A204.1 (cell line): ENCODE measurements at regions not wholly inside any gene's neighbourhood (a gene's known extent, or its start where the extent isn't known, plus 50 kb on each side); places are given as distances from the start of the nearest gene placed in this dataset.
"Not testable (repeated sequence)": the region's sequence is repeated elsewhere in the genome, so short reads cannot be mapped to it uniquely, and the experiment has no call there.

ENCODE experiments used
- FAIRE-seq: peaks from 2 replicates; lab custom pipeline; 2012; peaks lifted over from hg19 to GRCh38; lab: Jason Lieb, UNC

DNA sequence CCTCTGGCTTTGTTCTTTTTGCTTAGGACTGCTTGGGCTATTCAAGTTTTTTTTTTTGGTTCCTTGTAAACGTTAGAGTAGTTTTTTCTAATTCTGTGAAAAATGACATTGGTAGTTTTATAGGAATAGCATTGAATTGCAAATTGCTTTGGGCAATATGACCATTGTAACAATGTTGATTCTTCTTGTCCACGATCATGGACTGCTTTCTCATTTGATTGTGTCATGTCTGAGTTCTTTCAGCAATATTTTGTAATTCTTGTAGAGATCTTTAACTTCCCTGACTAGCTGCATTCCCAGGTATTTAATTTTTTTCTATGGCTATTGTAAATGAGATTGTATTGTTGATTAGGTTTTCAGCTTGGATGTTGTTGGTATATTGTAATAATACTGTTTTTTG, 286.2 kb upstream of the C1QTNF3 start:
- not testable (repeated sequence) for FAIRE-seq

DNA sequence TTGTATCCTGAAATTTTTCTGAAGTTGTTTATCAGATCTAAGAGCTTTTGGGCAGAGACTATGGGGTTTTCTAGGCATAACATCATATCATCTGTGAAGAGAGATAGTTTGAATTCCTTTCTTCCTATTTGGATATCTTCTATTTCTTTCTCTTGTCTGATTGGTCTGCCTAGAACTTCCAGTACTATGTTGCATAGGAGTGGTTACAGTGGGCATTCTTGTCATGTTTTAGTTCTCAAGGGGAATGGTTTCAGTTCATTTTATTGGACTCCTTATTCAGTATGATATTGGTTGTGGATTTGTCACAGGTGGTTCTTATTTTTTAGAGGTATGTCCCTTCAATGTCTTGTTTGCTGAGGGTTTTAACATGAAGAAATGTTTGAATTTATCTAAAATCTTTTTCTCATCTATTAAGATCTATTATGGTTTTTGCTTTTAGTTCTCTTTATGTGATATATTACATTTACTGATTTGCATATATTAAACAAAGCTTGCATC, 286.6 kb upstream of the C1QTNF3 start:
- not testable (repeated sequence) for FAIRE-seq

DNA sequence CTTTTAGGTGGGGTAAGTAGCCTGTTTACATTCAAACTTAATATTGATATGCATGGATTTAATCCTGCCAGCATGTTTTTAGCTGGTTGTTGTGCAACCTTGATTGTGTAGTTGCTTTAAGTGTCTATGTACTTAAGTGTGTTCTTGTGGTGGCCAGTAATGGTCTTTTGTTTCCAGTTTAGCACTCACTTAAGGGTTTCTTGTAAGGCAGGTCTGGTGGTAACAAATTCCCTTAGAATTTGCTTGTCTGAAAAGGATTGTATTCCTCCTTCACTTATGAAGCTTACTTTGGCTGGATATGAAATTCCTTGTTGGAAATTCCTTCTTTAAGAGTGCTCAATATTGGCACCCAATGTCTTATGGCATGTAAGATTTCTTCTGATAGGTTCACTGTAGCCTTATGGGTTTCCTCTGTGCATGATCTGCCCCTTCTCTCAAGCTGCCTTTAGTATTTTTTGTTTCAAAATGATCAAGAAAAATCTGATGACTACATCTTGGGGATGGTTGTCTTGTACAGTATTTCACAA, 289.0 kb upstream of the C1QTNF3 start:
- FAIRE-seq, result not testable (repeated sequence)

DNA sequence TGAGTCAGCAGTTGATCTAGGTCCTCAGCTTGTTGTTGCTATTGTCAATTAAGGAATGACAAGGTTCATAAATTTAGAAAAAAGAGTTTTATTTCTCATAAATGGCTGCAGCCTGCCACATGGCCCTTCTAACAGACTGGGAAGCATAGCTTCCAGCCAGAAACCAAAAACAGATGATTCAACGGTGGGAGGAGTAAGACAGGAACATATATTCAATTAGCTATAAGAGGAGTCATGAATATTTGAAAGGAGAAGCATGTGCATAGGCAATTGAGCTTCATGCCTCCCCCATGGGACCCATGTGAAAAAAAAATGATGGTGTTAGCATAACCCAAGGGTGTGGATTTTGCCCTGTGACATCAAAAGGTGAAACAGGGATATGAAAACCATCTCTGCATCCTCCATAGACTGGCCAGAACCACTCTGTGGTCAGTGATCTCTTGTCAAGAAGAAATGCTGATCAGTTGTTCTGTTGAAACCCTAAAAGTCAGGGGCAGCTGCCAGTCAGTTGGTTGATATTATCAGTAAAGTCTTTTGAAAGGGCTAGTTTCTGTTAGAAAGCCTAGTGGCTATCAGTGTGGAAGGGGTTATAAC, 296.5 kb upstream of the C1QTNF3 start:
- FAIRE-seq, result not testable (repeated sequence)

DNA sequence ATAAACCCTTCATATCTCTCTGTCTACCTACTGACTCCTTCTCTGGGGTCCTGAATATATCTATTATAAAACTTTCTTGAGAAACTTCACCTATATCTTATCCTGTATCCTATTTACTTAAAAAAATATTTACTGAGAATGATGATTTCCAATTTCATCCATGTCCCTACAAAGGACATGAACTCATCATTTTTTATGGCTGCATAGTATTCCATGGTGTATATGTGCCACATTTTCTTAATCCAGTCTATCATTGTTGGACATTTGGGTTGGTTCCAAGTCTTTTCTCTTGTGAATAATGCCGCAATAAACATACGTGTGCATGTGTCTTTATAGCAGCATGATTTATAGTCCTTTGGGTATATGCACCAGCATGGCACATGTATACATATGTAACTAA, 301.7 kb upstream of the RAI14 start:
- FAIRE-seq, result not testable (repeated sequence)

DNA sequence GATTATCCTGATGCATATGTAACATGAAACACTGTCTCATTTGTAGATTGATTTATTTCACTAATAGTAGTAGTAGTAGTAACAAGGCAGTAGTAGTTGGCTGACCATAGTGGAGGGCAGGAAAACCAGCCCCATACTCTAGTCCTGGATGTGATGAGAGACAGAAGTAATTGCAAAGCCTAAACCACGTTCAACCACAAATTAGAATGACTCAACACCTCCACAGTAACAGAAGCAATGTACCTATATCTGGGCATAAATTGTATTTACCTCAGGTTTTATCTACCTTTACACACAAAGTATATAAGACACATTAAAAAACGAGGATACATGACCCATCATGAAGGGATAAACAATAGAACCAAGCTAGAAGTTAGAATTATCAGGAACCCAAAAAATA, 284.7 kb upstream of the RAI14 start:
- FAIRE-seq, result not testable (repeated sequence)

DNA sequence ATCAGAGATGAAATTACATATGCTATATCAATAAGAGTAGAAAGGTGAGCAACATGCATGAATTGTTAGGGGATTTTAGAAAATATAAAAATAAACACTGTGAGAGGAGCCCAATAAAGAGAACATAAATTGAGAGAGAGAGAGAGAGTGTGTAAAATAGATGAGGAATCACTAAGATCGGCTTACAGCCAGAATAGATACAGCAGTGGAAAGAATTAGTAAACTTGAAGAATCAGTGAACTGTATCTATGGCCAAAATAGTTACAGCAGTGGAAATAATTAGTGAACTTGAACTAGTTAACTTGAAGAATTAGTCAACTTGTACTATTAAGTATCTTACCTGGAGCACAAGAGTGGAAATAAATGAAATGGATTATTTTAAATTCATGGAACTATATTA, 284.3 kb upstream of the RAI14 start:
- not testable (repeated sequence) for FAIRE-seq

DNA sequence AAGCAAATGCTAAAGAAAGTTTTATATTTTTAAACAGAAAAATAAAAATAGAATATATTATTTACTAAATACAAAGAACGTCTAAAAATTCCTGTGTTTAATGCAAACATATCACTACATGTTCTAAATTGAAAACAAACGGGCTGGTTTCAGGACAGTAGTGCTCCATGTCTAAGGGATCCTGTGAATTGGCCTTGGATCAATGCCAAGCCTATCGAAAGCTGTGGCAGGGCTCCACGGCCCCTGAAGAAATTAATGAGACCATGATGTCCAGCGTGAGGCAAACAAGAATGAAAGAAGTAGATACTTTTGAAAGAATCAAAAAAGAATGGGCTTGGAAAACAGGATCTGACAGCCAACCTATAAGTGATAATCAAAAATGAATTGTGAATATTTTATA, 283.4 kb upstream of the RAI14 start:
- not testable (repeated sequence) for FAIRE-seq

DNA sequence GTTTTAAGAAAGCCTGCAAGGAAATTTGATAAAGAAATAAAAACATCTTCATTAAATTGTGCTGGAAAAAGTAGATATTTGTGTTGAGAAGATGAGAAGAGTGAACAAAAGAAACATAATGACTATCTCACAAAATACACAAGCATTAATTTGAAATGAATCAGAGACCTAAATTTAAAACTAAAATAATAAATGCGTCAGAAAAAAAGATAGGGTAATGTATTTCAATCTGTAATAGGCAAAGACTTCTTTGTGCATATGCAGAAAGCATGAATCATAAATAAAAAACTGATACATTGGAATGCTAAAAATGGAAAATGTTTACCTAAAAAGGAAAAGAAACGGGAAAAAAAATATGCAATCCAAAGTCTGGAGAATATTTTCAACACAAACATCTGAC, 278.5 kb upstream of the RAI14 start:
- not testable (repeated sequence) for FAIRE-seq

DNA sequence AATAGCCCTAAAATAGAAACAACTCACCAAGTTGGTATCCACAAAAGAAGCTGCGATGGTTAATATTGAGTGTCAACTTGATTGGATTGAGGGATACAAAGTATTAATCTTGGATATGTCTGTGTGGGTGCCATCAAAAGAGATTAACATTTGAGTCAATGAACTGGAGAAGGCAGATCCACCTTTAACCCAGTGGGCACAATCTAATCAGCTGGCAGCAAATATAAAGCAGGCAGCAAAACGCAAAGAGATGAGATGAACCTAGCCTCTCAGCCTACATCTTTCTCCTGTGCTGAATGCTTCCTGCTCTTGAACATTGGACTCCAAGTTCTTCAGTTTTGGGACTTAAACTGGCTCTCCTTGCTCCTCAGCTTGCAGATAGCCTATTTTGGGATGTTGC, 277.6 kb upstream of the RAI14 start:
- FAIRE-seq, result not testable (repeated sequence)

DNA sequence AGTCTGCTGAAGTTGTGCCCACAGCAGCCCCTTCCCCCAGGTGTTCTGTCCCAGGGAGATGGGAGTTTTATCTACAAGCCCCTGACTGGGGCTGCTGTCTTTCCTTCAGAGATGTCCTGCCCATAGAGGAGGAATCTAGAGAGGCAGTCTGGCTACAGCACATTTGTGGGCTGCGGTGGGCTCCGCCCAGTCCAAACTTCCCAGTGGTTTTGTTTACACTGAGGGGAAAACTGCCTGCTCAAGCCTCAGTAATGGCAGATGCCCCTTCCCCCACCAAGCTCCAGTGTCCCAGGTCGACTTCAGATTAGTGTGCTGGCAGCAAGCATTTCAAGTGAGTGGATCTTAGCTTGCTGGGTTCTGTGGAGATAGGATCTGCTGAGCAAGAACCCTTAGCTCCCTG, 267.4 kb upstream of the RAI14 start:
- FAIRE-seq, result not testable (repeated sequence)

DNA sequence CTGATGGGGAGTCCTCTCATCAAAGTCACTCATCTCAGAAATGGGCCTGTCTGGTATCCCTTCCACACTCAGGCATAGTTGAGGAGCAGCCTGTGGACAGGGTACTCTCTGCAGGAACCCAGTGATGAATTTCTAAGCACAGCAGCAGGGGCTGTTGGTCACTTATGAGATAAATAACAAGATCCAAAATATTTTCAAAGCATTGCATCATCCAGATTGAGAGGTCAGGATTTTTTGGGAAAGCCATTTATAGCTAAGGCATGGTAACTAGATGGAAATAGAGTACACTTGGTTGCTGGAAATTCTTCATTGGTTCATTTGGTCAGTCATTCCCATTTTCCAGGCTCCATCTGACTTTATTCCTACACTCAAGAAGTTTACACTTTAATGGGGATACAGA, 246.8 kb upstream of the RAI14 start:
- no peak for FAIRE-seq

DNA sequence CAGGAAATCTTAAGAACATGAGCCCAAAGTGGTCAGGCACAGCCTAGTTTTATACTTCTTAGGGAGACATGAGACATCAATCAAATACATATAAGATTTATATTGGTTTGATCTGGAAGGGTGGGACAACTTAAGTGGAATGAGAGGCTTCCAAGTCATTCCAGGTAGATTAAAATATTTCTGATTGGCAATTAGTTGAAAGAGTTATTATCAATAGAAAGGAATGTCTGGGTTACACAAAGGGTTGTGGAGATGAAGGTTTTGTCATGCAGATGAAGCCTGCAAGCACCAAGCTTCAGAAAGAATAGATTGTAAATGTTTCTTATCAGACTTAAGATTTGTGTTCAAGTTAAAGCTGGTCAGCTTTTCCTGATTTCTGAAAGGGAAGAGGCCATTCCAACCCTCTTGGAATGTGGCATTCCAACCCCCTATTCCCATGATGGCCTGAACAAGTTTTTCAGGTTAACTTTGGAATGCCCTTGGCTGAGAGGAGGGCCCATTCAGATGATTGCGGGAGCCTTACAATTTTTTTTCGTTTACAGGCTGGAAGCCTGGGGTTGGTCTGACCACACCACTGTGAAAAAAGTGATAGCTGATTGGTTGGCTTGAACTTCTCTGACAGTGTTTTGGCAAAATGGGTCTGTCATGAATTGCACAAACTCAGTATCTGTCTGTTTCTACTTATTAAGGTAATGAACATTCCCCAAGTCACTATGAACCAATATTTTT, 245.6 kb upstream of the RAI14 start:
- no peak for FAIRE-seq

DNA sequence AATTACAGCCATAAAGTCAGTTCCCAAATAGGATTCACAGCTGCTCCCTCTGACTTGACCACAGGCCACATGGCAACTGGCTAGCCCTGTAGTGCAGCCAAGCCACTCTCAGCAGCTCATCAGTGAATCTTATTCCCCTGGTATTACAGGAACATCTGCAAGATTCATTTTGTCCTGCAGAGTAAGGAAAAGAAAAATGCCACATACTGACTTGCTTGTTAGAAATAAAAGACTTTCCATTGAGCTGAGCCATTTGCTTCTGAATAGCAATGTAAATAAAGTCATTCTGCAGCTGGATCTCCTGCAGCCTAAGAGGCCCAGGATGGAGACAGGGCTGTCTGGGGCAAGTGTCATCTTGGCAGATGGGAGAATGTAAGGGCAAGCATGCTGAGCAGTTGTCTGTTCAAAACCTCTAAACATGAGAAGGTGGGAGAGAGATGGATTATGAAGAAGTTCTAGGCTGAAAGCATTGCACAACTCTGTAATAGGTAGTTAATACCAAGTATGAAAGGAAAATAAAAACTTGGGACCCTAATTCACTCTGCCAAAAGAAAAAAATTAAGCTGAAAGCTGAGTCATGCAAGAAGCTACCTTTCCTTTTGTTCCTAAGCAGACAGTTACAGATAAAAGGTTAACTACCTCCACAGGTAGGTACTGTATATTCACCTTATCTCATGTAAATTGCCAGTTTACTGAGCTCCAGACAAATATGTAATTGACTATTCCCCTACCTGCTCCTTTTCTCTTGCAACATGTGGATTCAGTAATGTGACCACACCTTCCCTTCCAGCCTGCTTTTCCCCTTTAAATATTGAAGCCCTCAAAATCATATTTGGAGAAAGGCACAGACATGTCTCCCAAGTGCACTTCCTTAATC, 244.4 kb upstream of the RAI14 start:
- no peak for FAIRE-seq

DNA sequence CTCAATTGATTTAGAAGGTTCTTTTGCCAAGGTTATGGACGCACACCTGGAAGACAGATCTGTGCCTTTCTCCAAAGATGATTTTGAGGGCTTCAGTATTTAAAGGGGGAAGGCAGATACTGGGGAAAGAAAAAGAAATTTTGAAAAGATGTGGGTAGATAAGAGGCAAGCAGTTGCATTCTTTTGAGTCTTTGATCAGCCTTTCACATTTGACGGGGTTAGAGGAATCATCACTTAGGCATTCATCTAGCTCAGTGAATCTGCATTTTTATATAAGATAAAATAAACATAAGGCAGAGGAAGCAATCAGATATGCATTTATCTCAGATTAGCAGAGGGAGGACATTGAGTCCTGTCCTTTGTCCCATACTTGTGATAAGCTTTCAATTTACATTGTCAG, 243.4 kb upstream of the RAI14 start:
- FAIRE-seq, result no peak

DNA sequence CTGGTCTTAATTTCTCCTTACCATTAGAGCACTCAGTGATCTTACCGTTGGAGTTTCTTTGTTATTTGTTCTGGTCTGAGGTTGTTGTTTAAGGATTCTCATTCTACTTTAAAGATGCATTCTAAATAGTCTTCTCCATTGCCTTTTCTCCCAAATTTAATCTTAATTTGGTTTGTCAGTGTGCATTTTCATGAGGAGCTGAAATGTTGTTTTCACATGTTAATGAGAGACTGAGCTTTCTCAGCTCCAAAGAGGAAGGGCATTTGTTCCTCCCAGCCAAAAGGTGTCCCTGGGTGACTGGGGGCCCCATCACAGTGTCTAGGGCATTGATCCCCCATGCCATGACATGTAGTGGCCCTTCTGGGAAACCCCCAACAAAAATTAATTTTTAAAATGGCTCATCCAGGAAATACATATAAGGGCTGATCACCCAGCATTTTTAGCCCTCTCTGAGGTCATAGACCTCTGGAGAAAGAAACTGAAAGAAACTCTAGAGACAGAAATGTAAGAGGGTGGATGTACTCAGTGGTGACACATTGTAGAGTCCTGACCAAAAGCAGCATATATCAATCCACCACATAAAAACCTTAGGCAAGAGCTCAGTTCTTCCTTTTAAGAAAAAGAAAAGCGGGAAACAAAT, 240.4 kb upstream of the RAI14 start:
- no peak for FAIRE-seq

DNA sequence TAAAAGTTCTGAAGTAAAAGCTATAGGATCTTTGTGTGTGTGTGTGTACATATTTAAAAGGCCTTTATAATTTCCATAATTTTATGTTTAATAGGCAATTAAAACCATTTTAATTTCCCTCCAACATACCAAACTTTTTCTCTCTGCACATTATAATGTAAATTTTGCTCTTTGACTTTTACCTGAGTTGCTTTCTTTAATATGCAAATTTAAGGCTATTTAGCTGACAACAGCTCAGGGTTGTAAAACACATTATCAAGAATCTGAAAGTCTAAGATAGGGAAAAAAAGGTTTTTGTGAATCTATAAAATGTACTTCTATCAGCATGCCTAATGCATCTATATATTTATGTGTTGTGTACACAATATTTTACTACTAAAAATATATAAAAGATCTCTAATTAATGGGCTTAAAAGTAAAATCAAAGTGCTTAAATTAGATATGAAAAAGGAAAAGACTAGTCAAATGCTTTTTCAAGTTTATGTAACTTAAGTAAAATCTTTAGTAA, 239.6 kb upstream of the RAI14 start:
- no peak for FAIRE-seq

DNA sequence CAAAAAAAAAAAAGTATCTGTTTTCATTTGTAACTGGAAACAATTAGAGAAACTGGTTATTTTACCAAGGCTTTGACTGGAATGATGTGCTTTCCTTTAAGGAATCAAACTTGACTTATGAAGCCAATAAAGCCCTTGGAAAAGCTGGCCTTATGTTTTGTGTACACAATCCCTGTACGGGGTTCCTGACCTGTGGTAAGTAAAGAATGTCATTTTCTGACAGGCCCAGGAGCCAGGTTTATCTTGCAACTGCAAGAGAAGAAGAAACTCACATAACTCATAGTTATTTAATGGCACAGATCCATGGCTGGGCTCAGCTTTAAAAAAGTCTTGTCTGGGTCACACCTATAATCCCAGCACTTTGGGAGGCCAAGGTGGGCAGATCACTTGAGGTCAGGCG, 235.9 kb upstream of the RAI14 start:
- FAIRE-seq, result not testable (repeated sequence)

DNA sequence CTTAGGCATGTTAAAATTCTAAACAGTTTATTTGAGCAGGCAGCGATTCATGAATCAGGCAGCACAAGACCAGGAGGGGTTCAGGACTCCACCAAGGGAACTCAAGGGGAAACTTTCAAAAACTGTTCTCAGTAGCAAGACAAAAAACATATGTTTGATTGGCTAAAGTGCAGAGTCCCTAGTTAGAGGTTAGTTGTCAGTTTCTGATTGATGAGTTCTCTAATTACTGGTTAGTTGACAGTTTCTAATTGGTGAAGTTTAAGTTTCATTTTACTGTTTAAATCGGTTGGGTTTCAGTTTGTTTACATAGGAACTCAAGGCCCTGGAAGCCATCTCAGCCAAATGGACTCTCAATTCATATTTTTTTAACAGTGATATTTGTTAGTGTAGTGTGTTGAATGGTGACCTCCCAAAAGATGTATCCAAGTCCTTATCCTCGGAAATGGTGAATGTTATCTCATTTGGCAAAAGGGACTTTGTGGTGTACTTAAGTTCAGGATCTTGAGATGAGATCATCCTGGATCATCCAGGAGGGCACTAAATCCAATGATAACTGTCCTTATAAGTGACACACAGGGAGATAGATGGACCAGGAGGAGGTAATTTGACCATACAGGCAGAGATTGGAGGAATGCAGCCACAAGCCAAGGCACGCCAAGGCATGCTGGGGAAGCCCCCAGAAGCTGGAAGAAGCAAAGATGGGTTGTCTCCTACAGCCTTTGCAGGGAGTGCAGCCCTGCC, 219.2 kb upstream of the RAI14 start:
- no peak for FAIRE-seq

DNA sequence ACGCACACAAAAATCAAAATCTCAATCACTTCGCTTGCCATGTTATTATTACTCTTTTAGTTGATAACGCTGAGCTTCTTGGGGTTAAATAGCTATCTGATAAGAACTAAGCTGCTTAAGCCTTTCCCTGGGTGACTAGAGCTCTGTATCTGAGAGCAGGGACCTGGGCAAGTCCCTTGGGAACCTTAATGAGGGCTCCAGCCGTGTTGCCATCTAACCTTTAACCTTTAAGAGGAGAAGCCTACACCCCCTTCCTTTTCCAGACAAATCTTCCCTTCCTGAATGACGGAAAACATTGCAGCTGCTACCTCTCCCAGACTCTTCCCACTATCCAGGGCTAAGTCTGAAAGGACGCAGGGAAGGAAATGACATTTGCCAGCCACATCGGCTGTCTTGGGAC, 216.5 kb upstream of the RAI14 start:
- no peak for FAIRE-seq

DNA sequence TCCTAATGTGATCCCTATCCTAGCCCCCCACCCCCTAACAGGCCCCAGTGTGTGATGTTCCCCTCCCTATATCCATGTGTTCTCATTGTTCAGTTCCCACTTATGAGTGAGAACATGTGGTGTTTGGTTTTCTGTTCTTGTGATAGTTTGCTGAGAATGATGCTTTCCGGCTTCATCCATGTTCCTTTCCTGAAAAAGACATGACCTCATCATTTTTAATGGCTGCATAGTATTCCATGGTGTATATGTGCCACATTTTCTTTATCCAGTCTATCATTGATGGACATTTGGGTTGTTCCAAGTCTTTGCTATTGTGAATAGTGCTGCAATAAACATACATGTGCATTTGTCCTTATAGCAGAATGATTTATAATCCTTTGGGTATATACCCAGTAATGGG, 214.4 kb upstream of the RAI14 start:
- not testable (repeated sequence) for FAIRE-seq
